IMR-90 (cell line): ENCODE measurements at regions not wholly inside any gene's neighbourhood (a gene's known extent, or its start where the extent isn't known, plus 50 kb on each side); places are given as distances from the start of the nearest gene placed in this dataset.

Experiments
- ATAC-seq: fragments of 200-7000 bp; cut with Tn5 transposase; 2 replicates; pipeline ENCODE4 v1.9.1; 2020; ENCODE audit warnings: low read depth, mild to moderate bottlenecking, moderate library complexity
- BruUV-seq: library from RNA; stranded (reverse); fragments of 400-500 nt; replicated peaks from 2 replicates; lab custom pipeline; 2021; lab: Mats Ljungman, UMichigan
- CTCF ChIA-PET: fragments of 300-600 bp; formaldehyde crosslinking; extraction: SDS; loops from one replicate; lab custom pipeline; 2021; ENCODE audit warnings: antibody characterized with exemption; lab: Yijun Ruan, JAX
- POLR2A ChIA-PET: fragments of 300-600 bp; sonication (Branson Sonifier 250); formaldehyde crosslinking; loops from one replicate; lab custom pipeline; 2022; ENCODE audit warnings: antibody characterized with exemption; ENCODE audit not compliant: unreplicated experiment; lab: Charles Lee
- DNase-seq: peaks from one replicate; pipeline ENCODE4 v3.0.0; 2013
- H2AFZ ChIP-seq: replicated peaks from 2 replicates; pipeline ENCODE3; 2013; ENCODE audit warnings: low read length, mild to moderate bottlenecking; ENCODE audit not compliant: poor library complexity
- H2AK5ac ChIP-seq: 2 replicates; pipeline ENCODE4 v1.6.1; 2013; ENCODE audit warnings: low read depth, low read length, inconsistent platforms
- H2AK9ac ChIP-seq: replicated peaks from 2 replicates; pipeline ENCODE3; 2013; ENCODE audit warnings: mild to moderate bottlenecking, low read depth, low read length, moderate library complexity; ENCODE audit not compliant: poor library complexity
- H2BK120ac ChIP-seq: 2 replicates; pipeline ENCODE4 v1.6.1; 2013; ENCODE audit warnings: low read depth, low read length, inconsistent platforms
- H2BK15ac ChIP-seq: 3 replicates; pipeline ENCODE4 v1.6.1; 2013; ENCODE audit warnings: low read depth, low read length, inconsistent platforms
- H2BK20ac ChIP-seq: 2 replicates; pipeline ENCODE4 v1.6.1; 2013; ENCODE audit warnings: low read depth, mild to moderate bottlenecking, inconsistent platforms, low read length, moderate library complexity
- H2BK5ac ChIP-seq: 2 replicates; pipeline ENCODE4 v1.6.1; 2013; ENCODE audit warnings: mild to moderate bottlenecking, low read depth, low read length, inconsistent platforms; ENCODE audit not compliant: poor library complexity, severe bottlenecking
- H3K14ac ChIP-seq: replicated peaks from 2 replicates; pipeline ENCODE4 v1.6.1; 2013; ENCODE audit warnings: low read depth, low read length, inconsistent platforms
- H3K18ac ChIP-seq: 2 replicates; pipeline ENCODE4 v1.6.1; 2013; ENCODE audit warnings: low read depth, low read length, control low read depth
- H3K23ac ChIP-seq: 2 replicates; pipeline ENCODE4 v1.6.1; 2013; ENCODE audit warnings: low read depth, low read length, inconsistent platforms
- H3K27ac ChIP-seq: 2 replicates; pipeline ENCODE4 v1.5.1; 2013; ENCODE audit warnings: mild to moderate bottlenecking, control low read depth, low read length; ENCODE audit not compliant: insufficient read depth
- H3K27me3 ChIP-seq: 2 replicates; pipeline ENCODE4 v1.6.1; 2013; ENCODE audit warnings: low read length; ENCODE audit not compliant: control insufficient read depth, insufficient read depth
- H3K36me3 ChIP-seq: 2 replicates; pipeline ENCODE4 v1.6.1; 2013; ENCODE audit warnings: low read length, mixed read lengths; ENCODE audit not compliant: control insufficient read depth, insufficient read depth
- H3K4ac ChIP-seq: 2 replicates; pipeline ENCODE4 v1.6.1; 2013; ENCODE audit warnings: low read depth, low read length, inconsistent platforms
- H3K4me1 ChIP-seq: 2 replicates; pipeline ENCODE4 v1.6.1; 2013; ENCODE audit warnings: low read length, mixed read lengths; ENCODE audit not compliant: control insufficient read depth, insufficient read depth
- H3K4me2 ChIP-seq: 2 replicates; pipeline ENCODE4 v1.6.1; 2013; ENCODE audit warnings: low read depth, mild to moderate bottlenecking, control low read depth, low read length, moderate library complexity
- H3K4me3 ChIP-seq: 2 replicates; pipeline ENCODE4 v1.5.1; 2013; ENCODE audit warnings: low read depth, mild to moderate bottlenecking, control low read depth, low read length, moderate library complexity; ENCODE audit not compliant: insufficient read depth
- H3K56ac ChIP-seq: 2 replicates; pipeline ENCODE4 v1.6.1; 2013; ENCODE audit warnings: low read length, inconsistent platforms; ENCODE audit not compliant: insufficient read depth; ENCODE audit errors: extremely low read depth
- H3K79me1 ChIP-seq, 2 experiments: 2 replicates each; pipeline ENCODE4 v1.6.1; 2013; ENCODE audit warnings: low read length in 2 of 2, inconsistent platforms in 1 of 2, low read depth in 1 of 2
- H3K9ac ChIP-seq: 2 replicates; pipeline ENCODE4 v1.6.1; 2013; ENCODE audit warnings: low read depth, low read length, control low read depth
- H3K9me1 ChIP-seq: 2 replicates; pipeline ENCODE4 v1.6.1; 2013; ENCODE audit warnings: low read length, inconsistent platforms; ENCODE audit not compliant: insufficient read depth
- H3K9me3 ChIP-seq: 2 replicates; pipeline ENCODE4 v1.6.1; 2013; ENCODE audit warnings: low read length; ENCODE audit not compliant: control insufficient read depth, insufficient read depth
- H4K20me1 ChIP-seq: 2 replicates; pipeline ENCODE4 v1.6.1; 2013; ENCODE audit warnings: low read length, inconsistent platforms; ENCODE audit not compliant: insufficient read depth
- H4K5ac ChIP-seq: 2 replicates; pipeline ENCODE4 v1.6.1; 2013; ENCODE audit warnings: mild to moderate bottlenecking, low read depth, low read length, control low read depth
- H4K8ac ChIP-seq, 2 experiments: 2 replicates each; pipeline ENCODE4 v1.6.1; 2013; ENCODE audit warnings: low read depth in 2 of 2, low read length in 2 of 2, control low read depth in 1 of 2, inconsistent platforms in 1 of 2
- H4K91ac ChIP-seq: 2 replicates; pipeline ENCODE4 v1.6.1; 2013; ENCODE audit warnings: low read depth, low read length, inconsistent platforms; ENCODE audit not compliant: insufficient read depth
- BHLHE40 ChIP-seq: fragments of 150-350 bp; IDR thresholded peaks from 2 replicates; pipeline ENCODE4 v1.6.1; 2016; ENCODE audit warnings: mild to moderate bottlenecking, low read depth, low read length
- CEBPB ChIP-seq: IDR thresholded peaks from 2 replicates; pipeline ENCODE4 v1.6.1; 2012; ENCODE audit warnings: low read depth, low read length, improper control_type of control experiment
- CHD1 ChIP-seq: IDR thresholded peaks from 2 replicates; pipeline ENCODE4 v1.6.1; 2012; ENCODE audit warnings: low read depth, low read length, improper control_type of control experiment
- FOS ChIP-seq: fragments of 150-350 bp; IDR thresholded peaks from 2 replicates; pipeline ENCODE4 v1.6.1; 2016; ENCODE audit warnings: low read depth, low read length
- MAFK ChIP-seq: IDR thresholded peaks from 2 replicates; pipeline ENCODE4 v1.6.1; 2012; ENCODE audit warnings: low read depth, low read length, improper control_type of control experiment
- MAZ ChIP-seq: IDR thresholded peaks from 2 replicates; pipeline ENCODE4 v1.6.1; 2012; ENCODE audit warnings: low read depth, mild to moderate bottlenecking, low read length, improper control_type of control experiment, moderate library complexity, borderline replicate concordance
- MXI1 ChIP-seq: IDR thresholded peaks from 2 replicates; pipeline ENCODE4 v1.6.1; 2012; ENCODE audit warnings: low read depth, mild to moderate bottlenecking, low read length, moderate library complexity, borderline replicate concordance
- NFE2L2 ChIP-seq: fragments of 150-350 bp; IDR thresholded peaks from 2 replicates; pipeline ENCODE4 v1.6.1; 2016; ENCODE audit warnings: low read depth, mild to moderate bottlenecking, low read length
- POLR2A ChIP-seq: IDR thresholded peaks from 2 replicates; pipeline ENCODE4 v1.6.1; 2012; ENCODE audit warnings: mild to moderate bottlenecking, low read depth, low read length
- RAD21 ChIP-seq: IDR thresholded peaks from 2 replicates; pipeline ENCODE4 v1.6.1; 2012; ENCODE audit warnings: low read length, improper control_type of control experiment
- RCOR1 ChIP-seq: IDR thresholded peaks from 2 replicates; pipeline ENCODE4 v1.6.1; 2012; ENCODE audit warnings: mild to moderate bottlenecking, low read length, improper control_type of control experiment; ENCODE audit not compliant: insufficient replicate concordance
- RFX5 ChIP-seq: IDR thresholded peaks from 2 replicates; pipeline ENCODE4 v1.8.0; 2012; ENCODE audit warnings: low read depth, mild to moderate bottlenecking, low read length, moderate library complexity
- SMC3 ChIP-seq: fragments of 150-350 bp; IDR thresholded peaks from 2 replicates; pipeline ENCODE4 v1.6.1; 2016; ENCODE audit warnings: low read depth, mild to moderate bottlenecking, antibody characterized with exemption, low read length, moderate library complexity
- WGBS, 2 experiments: methylation state at CpG; one replicate each; pipeline versions ENCODE4 v1.1.5 to v1.1.7; 2013; ENCODE audit warnings: missing lambda C conversion rate in 2 of 2; ENCODE audit not compliant: insufficient read length in 1 of 2; ENCODE audit errors: extremely low coverage in 2 of 2; 5-methylcytosine and 5-hydroxymethylcytosine counted together
- dilution Hi-C: fragments of 300-500 bp; cut with HindIII; formaldehyde crosslinking; loops from one replicate; pipeline ENCODE4 v1.14.3; 2018; ENCODE audit warnings: low sequenced_read_pairs; ENCODE audit not compliant: unreplicated experiment
- in situ Hi-C: fragments of 300-500 bp; cut with MboI; formaldehyde crosslinking; loops from 3 replicates; pipeline ENCODE4 v1.14.3; 2019; ENCODE audit warnings: low sequenced_read_pairs, inconsistent platforms, mixed read lengths
- intact Hi-C: fragments of 100-400 bp; cut with micrococcal nuclease; formaldehyde crosslinking; loops from 2 replicates; pipeline ENCODE4 v1.10.0; 2022
- TF ChIP-seq, protein P1 (sequence below): conservative IDR thresholded peaks from 2 replicates; pipeline ENCODE4 v1.5.1; 2012; ENCODE audit warnings: mild to moderate bottlenecking, low read depth, low read length, improper control_type of control experiment
- TF ChIP-seq, protein P2 (sequence below): fragments of 150-350 bp; IDR thresholded peaks from 2 replicates; pipeline ENCODE4 v1.6.1; 2016; ENCODE audit warnings: low read depth, mild to moderate bottlenecking, low read length, moderate library complexity, borderline replicate concordance

DNA sequence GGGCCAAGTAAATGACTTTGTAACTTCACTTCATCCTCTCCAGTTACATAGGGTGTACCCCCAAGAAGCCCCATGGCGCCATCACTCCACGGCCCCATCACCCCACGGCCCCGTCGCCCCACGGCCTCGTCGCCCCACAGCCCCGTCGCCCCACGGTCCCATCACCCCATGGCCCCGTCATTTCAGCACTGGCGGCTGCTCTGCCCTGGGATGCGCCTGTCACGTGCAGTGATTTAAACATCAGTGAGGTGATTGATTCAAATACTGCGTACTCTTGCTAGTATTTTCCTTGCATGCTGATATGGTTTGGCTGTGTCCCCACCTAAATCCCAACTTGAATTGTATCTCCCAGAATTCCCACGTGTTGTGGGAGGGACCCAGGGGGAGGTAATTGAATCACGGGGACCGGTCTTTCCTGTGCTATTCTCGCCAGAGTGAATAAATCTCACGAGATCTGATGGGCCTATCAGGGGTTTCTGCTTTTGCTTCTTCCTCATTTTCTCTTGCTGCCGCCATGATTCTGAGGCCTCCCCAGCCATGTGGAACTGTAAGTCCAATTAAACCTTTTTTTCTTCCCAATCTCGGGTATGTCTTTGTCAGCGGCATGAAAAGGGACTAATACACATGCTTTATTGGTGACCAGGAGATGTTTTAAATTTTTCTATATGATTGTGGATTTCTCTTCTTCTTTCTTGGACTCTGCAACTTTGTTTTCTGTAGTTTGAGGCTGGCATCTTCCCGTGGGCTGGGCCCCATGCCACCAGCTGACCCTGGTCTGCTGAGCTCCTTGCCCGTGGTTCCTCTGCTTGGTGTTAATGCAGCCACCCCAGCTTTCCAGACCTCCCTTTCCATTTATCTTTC, 50.1 kb upstream of the PCBP3 start:
- H3K14ac ChIP-seq: no peak overlapping the region
- peaks cover 10% of the 10 kb centered on the region for H3K9me3 ChIP-seq
- ATAC-seq: no peak
- BruUV-seq: no TSS peak
- H3K27ac ChIP-seq: no peak overlapping the region
- peaks cover 6% of the 10 kb centered on the region; the same call in 1 of the 2 replicates for H4K20me1 ChIP-seq
- H3K4ac ChIP-seq: no peak overlapping the region
- peaks cover 48% of the 10 kb centered on the region for H3K27me3 ChIP-seq
- ChIA-PET POLR2A (no interaction called here), CTCF (interaction anchor here (1.4 kb wide), 1 partner anchor 37 kb away, joined by 6 read pairs; no protein-coding TSS in a partner anchor)
- DNase-seq: no peak
- no peak overlapping the region for H2BK20ac ChIP-seq
- dilution Hi-C loops: no loop called here
- H4K5ac ChIP-seq: no peak overlapping the region
- no peak overlapping the region for H2AK9ac ChIP-seq
- peaks cover 9% of the 10 kb centered on the region for H3K9me1 ChIP-seq
- no peak overlapping the region for H4K8ac ChIP-seq
- H3K36me3 ChIP-seq: no peaks in the 10 kb centered on the region
- H2AK5ac ChIP-seq: no peak overlapping the region
- no peak overlapping the region for H2BK5ac ChIP-seq
- intact Hi-C loops: no loop called here
- H3K9ac ChIP-seq: no peak overlapping the region
- no peaks in the 10 kb centered on the region for H3K4me1 ChIP-seq
- H3K18ac ChIP-seq: no peak overlapping the region
- H2BK15ac ChIP-seq: no peak overlapping the region
- no peak for TF ChIP-seq NFE2L2
- no peak for TF ChIP-seq RCOR1
- TF ChIP-seq, protein P1, sequence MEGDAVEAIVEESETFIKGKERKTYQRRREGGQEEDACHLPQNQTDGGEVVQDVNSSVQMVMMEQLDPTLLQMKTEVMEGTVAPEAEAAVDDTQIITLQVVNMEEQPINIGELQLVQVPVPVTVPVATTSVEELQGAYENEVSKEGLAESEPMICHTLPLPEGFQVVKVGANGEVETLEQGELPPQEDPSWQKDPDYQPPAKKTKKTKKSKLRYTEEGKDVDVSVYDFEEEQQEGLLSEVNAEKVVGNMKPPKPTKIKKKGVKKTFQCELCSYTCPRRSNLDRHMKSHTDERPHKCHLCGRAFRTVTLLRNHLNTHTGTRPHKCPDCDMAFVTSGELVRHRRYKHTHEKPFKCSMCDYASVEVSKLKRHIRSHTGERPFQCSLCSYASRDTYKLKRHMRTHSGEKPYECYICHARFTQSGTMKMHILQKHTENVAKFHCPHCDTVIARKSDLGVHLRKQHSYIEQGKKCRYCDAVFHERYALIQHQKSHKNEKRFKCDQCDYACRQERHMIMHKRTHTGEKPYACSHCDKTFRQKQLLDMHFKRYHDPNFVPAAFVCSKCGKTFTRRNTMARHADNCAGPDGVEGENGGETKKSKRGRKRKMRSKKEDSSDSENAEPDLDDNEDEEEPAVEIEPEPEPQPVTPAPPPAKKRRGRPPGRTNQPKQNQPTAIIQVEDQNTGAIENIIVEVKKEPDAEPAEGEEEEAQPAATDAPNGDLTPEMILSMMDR: no peak
- TF ChIP-seq RAD21: no peak
- no peak for TF ChIP-seq CEBPB
- TF ChIP-seq POLR2A: no peak
- TF ChIP-seq MXI1: no peak
- TF ChIP-seq FOS: no peak
- no peak for TF ChIP-seq BHLHE40
- no peak for TF ChIP-seq CHD1
- TF ChIP-seq, protein P2, sequence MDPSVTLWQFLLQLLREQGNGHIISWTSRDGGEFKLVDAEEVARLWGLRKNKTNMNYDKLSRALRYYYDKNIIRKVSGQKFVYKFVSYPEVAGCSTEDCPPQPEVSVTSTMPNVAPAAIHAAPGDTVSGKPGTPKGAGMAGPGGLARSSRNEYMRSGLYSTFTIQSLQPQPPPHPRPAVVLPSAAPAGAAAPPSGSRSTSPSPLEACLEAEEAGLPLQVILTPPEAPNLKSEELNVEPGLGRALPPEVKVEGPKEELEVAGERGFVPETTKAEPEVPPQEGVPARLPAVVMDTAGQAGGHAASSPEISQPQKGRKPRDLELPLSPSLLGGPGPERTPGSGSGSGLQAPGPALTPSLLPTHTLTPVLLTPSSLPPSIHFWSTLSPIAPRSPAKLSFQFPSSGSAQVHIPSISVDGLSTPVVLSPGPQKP: no peak
- no peak for TF ChIP-seq SMC3
- TF ChIP-seq RFX5: no peak
- no peak for TF ChIP-seq MAZ
- no peak for TF ChIP-seq MAFK
- no peak overlapping the region for H3K56ac ChIP-seq
- in situ Hi-C loops: no loop called here
- H3K79me1 ChIP-seq: no peaks in the 10 kb centered on the region
- H2BK120ac ChIP-seq: no peak overlapping the region
- WGBS, 2 experiments: 73% methylated on average over 7 of the region's 26 CpGs; no CpG with 5 or more reads in 1 of the 2 experiments
- no peak overlapping the region for H2AFZ ChIP-seq
- no peak overlapping the region for H3K4me3 ChIP-seq
- no peak overlapping the region for H3K4me2 ChIP-seq
- H4K91ac ChIP-seq: no peak overlapping the region
- H3K23ac ChIP-seq: no peak overlapping the region
